ENCODE measurements at regions not wholly inside any gene's neighbourhood (a gene's known extent, or its start where the extent isn't known, plus 50 kb on each side); places are given as distances from the start of the nearest gene placed in this dataset.
A peak's percentile ranks its signal among the peaks of the same experiment; 100 is the strongest.

- 0 out of 2 replicates have a peak, but pooled peaks cover 6% of the 10 kb centered on the region for H3K4me1 Mint-ChIP-seq (ENCODE audit: low read depth)
- no peak for TF ChIP-seq CTCF (IDR thresholded peaks at IDR 0.05)
- no peak overlapping the region for H3K4me3 Mint-ChIP-seq
- H3K27me3 Mint-ChIP-seq (ENCODE audit: insufficient read depth), result no peaks in the 10 kb centered on the region; the same call in 1 of the 2 replicates
- DNase-seq, result peak; percentile 1
- H3K27ac Mint-ChIP-seq, result no peak overlapping the region
- no peaks in the 10 kb centered on the region for H3K9me3 Mint-ChIP-seq
- no peaks in the 10 kb centered on the region for H3K36me3 Mint-ChIP-seq (ENCODE audit: low read depth)
These were observed 151.3 kb downstream of the RTL9 start for GRCh38 chrX:110509755-110510532.

GRCh38 chrX:110511238-110511637 is 152.6 kb downstream of the RTL9 start:
- Mint-ChIP-seq H3K27ac (no peak overlapping the region), H3K4me3 (no peak overlapping the region), H3K36me3 (ENCODE audit: low read depth) (no peaks in the 10 kb centered on the region), H3K9me3 (no peaks in the 10 kb centered on the region), H3K27me3 (ENCODE audit: insufficient read depth) (no peaks in the 10 kb centered on the region; the same call in 1 of the 2 replicates), H3K4me1 (ENCODE audit: low read depth) (0 out of 2 replicates have a peak, but pooled peaks cover 6% of the 10 kb centered on the region)
- TF ChIP-seq CTCF (IDR thresholded peaks at IDR 0.05), result no peak
- no peak for DNase-seq

GRCh38 chrX:110512341-110512740 is 153.7 kb downstream of the RTL9 start:
- Mint-ChIP-seq H3K36me3 (ENCODE audit: low read depth) (no peaks in the 10 kb centered on the region), H3K9me3 (no peaks in the 10 kb centered on the region), H3K4me3 (no peak overlapping the region), H3K27ac (no peak overlapping the region), H3K4me1 (ENCODE audit: low read depth) (0 out of 2 replicates have a peak, but pooled peaks cover 6% of the 10 kb centered on the region), H3K27me3 (ENCODE audit: insufficient read depth) (no peaks in the 10 kb centered on the region; the same call in 1 of the 2 replicates)
- DNase-seq, result no peak
- TF ChIP-seq CTCF (IDR thresholded peaks at IDR 0.05), result no peak

- H3K4me1 Mint-ChIP-seq (ENCODE audit: low read depth), result 0 out of 2 replicates have a peak, but pooled peaks cover 6% of the 10 kb centered on the region
- H3K9me3 Mint-ChIP-seq, result no peaks in the 10 kb centered on the region
- H3K27me3 Mint-ChIP-seq (ENCODE audit: insufficient read depth), result no peaks in the 10 kb centered on the region; the same call in 1 of the 2 replicates
- no peak for DNase-seq
- no peak overlapping the region for H3K27ac Mint-ChIP-seq
- no peaks in the 10 kb centered on the region for H3K36me3 Mint-ChIP-seq (ENCODE audit: low read depth)
- TF ChIP-seq CTCF (IDR thresholded peaks at IDR 0.05), result no peak
- H3K4me3 Mint-ChIP-seq, result no peak overlapping the region
These were observed 155.9 kb downstream of the RTL9 start for GRCh38 chrX:110514509-110514908.

- Mint-ChIP-seq H3K9me3 (no peaks in the 10 kb centered on the region), H3K4me3 (no peak overlapping the region), H3K27ac (no peak overlapping the region), H3K27me3 (ENCODE audit: insufficient read depth) (no peaks in the 10 kb centered on the region; the same call in 1 of the 2 replicates), H3K4me1 (ENCODE audit: low read depth) (no peaks in the 10 kb centered on the region), H3K36me3 (ENCODE audit: low read depth) (no peaks in the 10 kb centered on the region)
- TF ChIP-seq CTCF (IDR thresholded peaks at IDR 0.05), result no peak
- DNase-seq, result no peak
These were observed 160.9 kb downstream of the RTL9 start for GRCh38 chrX:110519501-110519900.
